ENCODE measurements at regions not wholly inside any gene's neighbourhood (a gene's known extent, or its start where the extent isn't known, plus 50 kb on each side); places are given as distances from the start of the nearest gene placed in this dataset.
"Not testable (repeated sequence)": the region's sequence is repeated elsewhere in the genome, so short reads cannot be mapped to it uniquely, and the experiment has no call there.

DNA sequence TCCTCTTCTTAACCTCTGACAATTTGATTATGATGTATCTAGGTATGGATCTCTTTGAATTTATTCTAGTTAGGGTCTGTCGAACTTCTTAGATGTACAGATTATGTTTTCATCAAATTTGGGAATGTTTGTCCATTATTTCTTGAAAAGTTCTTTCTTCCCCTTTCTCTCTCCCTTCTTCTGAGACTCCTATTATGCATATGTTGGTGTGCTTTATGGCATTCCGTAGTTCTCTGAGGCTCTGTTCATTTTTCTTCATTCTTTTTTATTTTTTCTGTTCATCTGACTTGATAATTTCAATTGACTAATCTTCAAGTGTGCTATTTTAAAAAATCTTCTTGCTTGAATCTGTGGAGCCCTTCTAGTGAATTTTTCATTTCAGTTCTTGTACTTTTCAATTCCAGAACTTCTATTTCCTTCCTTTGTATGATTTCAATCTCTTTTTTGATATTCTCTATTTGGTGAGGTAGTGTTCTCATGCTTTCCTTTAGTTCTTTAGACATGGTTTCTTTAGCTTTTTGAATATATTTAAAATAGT, 79.8 kb downstream of the TMEM270 start:
- H3K36me3 ChIP-seq (ENCODE audit: insufficient read depth, low read length), result no peaks in the 10 kb centered on the region
- H3K27me3 ChIP-seq (ENCODE audit: control insufficient read depth, insufficient read depth, low read length), result no peaks in the 10 kb centered on the region
- H3K4me2 ChIP-seq (ENCODE audit: low read length), result no peak overlapping the region
- no peak overlapping the region for H3K4me3 ChIP-seq (ENCODE audit: low read length)
- H3K9ac ChIP-seq (ENCODE audit: low read depth, low read length), result no peak overlapping the region
- H3K9me3 ChIP-seq (replicated peaks; ENCODE audit: low read length), result no peaks in the 10 kb centered on the region
- peaks cover 8% of the 10 kb centered on the region for H3K4me1 ChIP-seq (ENCODE audit: control insufficient read depth, insufficient read depth, low read length)

- Histone ChIP-seq H3K36me3 (ENCODE audit: insufficient read depth, low read length) (no peaks in the 10 kb centered on the region), H3K4me2 (ENCODE audit: low read length) (no peak overlapping the region), H3K4me1 (ENCODE audit: control insufficient read depth, insufficient read depth, low read length) (peaks cover 8% of the 10 kb centered on the region), H3K9me3 (replicated peaks; ENCODE audit: low read length) (no peaks in the 10 kb centered on the region), H3K4me3 (ENCODE audit: low read length) (no peak overlapping the region), H3K9ac (ENCODE audit: low read depth, low read length) (no peak overlapping the region), H3K27me3 (ENCODE audit: control insufficient read depth, insufficient read depth, low read length) (no peaks in the 10 kb centered on the region)
Observed at GRCh38 chr7:73941836-73942551, 81.0 kb downstream of the TMEM270 start.

- peaks cover 13% of the 10 kb centered on the region for H3K9me3 ChIP-seq (replicated peaks; ENCODE audit: low read length)
- H3K27me3 ChIP-seq (ENCODE audit: control insufficient read depth, insufficient read depth, low read length), result no peaks in the 10 kb centered on the region
- H3K9ac ChIP-seq (ENCODE audit: low read depth, low read length), result no peak overlapping the region
- no peak overlapping the region for H3K4me2 ChIP-seq (ENCODE audit: low read length)
- H3K4me3 ChIP-seq (ENCODE audit: low read length), result no peak overlapping the region
- H3K4me1 ChIP-seq (ENCODE audit: control insufficient read depth, insufficient read depth, low read length), result peaks cover 8% of the 10 kb centered on the region
- no peaks in the 10 kb centered on the region for H3K36me3 ChIP-seq (ENCODE audit: insufficient read depth, low read length)
Observed at GRCh38 chr7:73945022-73945421, 83.0 kb upstream of the ELN start.

- Histone ChIP-seq H3K4me1 (ENCODE audit: control insufficient read depth, insufficient read depth, low read length) (no peaks in the 10 kb centered on the region), H3K27me3 (ENCODE audit: control insufficient read depth, insufficient read depth, low read length) (peaks cover 4% of the 10 kb centered on the region), H3K9ac (ENCODE audit: low read depth, low read length) (no peak overlapping the region), H3K36me3 (ENCODE audit: insufficient read depth, low read length) (no peaks in the 10 kb centered on the region), H3K9me3 (replicated peaks; ENCODE audit: low read length) (peaks cover 13% of the 10 kb centered on the region), H3K4me2 (ENCODE audit: low read length) (no peak overlapping the region), H3K4me3 (ENCODE audit: low read length) (no peak overlapping the region)
Observed at GRCh38 chr7:73948287-73948686, 79.7 kb upstream of the ELN start.

DNA sequence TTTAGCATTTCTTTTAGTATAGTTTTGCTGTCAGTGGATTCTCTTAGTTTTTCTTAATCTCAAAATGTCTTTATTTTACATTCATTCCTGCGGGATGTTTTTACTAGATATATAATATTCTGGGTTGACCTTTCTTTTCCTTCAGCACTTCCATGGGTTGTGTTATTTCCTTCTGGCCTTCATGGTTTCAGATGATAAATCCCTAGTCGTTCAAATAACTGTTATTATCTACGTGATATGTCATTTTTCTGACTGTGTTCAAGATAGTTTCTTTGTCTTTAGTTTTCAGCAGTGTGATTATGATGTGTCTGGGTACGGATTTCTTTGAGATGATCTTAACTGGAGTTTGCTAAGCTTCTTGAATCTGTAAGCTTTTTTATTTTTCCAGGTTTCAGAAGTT, 75.7 kb upstream of the ELN start:
- Histone ChIP-seq H3K27me3 (ENCODE audit: control insufficient read depth, insufficient read depth, low read length) (peaks cover 15% of the 10 kb centered on the region), H3K4me2 (ENCODE audit: low read length) (no peak overlapping the region), H3K9me3 (replicated peaks; ENCODE audit: low read length) (peaks cover 13% of the 10 kb centered on the region), H3K4me3 (ENCODE audit: low read length) (no peak overlapping the region), H3K36me3 (ENCODE audit: insufficient read depth, low read length) (no peaks in the 10 kb centered on the region), H3K9ac (ENCODE audit: low read depth, low read length) (no peak overlapping the region), H3K4me1 (ENCODE audit: control insufficient read depth, insufficient read depth, low read length) (no peaks in the 10 kb centered on the region)

GRCh38 chr7:73954181-73954580, 73.8 kb upstream of the ELN start:
- H3K9me3 ChIP-seq (replicated peaks; ENCODE audit: low read length), result peaks cover 3% of the 10 kb centered on the region

GRCh38 chr7:73954861-73955260, 73.1 kb upstream of the ELN start:
- Histone ChIP-seq H3K9me3 (replicated peaks; ENCODE audit: low read length) (no peaks in the 10 kb centered on the region), H3K4me3 (ENCODE audit: low read length) (no peak overlapping the region), H3K27me3 (ENCODE audit: control insufficient read depth, insufficient read depth, low read length) (peaks cover 15% of the 10 kb centered on the region), H3K4me1 (ENCODE audit: control insufficient read depth, insufficient read depth, low read length) (no peaks in the 10 kb centered on the region), H3K36me3 (ENCODE audit: insufficient read depth, low read length) (no peaks in the 10 kb centered on the region), H3K9ac (ENCODE audit: low read depth, low read length) (no peak overlapping the region), H3K4me2 (ENCODE audit: low read length) (no peak overlapping the region)

More at GRCh38 chr7:73954181-73954580, 73.8 kb upstream of the ELN start:
- H3K27me3 ChIP-seq (ENCODE audit: control insufficient read depth, insufficient read depth, low read length), result peaks cover 15% of the 10 kb centered on the region
- no peak overlapping the region for H3K4me2 ChIP-seq (ENCODE audit: low read length)
- H3K4me3 ChIP-seq (ENCODE audit: low read length), result no peak overlapping the region
- no peaks in the 10 kb centered on the region for H3K4me1 ChIP-seq (ENCODE audit: control insufficient read depth, insufficient read depth, low read length)
- no peaks in the 10 kb centered on the region for H3K36me3 ChIP-seq (ENCODE audit: insufficient read depth, low read length)
- H3K9ac ChIP-seq (ENCODE audit: low read depth, low read length), result no peak overlapping the region

- H3K4me2 ChIP-seq (ENCODE audit: low read length), result no peak overlapping the region
- H3K36me3 ChIP-seq (ENCODE audit: insufficient read depth, low read length), result no peaks in the 10 kb centered on the region
- H3K27me3 ChIP-seq (ENCODE audit: control insufficient read depth, insufficient read depth, low read length), result peaks cover 9% of the 10 kb centered on the region
- peaks cover 2% of the 10 kb centered on the region for H3K9me3 ChIP-seq (replicated peaks; ENCODE audit: low read length)
- no peaks in the 10 kb centered on the region for H3K4me1 ChIP-seq (ENCODE audit: control insufficient read depth, insufficient read depth, low read length)
- H3K4me3 ChIP-seq (ENCODE audit: low read length), result no peak overlapping the region
- H3K9ac ChIP-seq (ENCODE audit: low read depth, low read length), result no peak overlapping the region
Observed at GRCh38 chr7:73960548-73960947, 67.4 kb upstream of the ELN start.

DNA sequence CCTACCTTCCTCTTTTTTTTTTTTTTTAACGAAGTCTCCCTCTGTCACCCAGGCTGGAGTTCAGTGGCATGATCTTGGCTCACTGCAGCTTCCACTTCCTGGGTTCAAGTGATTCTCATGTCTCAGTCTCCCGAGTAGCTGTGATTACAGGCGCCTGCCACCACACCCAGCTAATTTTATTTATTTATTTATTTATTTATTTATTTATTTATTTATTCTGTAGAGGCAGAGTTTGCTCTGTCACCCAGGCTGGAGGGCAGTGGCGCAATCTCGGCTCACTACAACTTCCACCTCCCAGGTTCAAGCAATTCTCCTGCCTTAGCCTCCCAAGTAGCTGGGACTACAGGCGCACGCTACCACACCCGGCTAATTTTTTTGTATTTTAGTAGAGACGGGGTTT, 66.0 kb upstream of the ELN start:
- not testable (repeated sequence) for H3K36me3 ChIP-seq (ENCODE audit: insufficient read depth, low read length); H3K27me3 ChIP-seq (ENCODE audit: control insufficient read depth, insufficient read depth, low read length); H3K4me1 ChIP-seq (ENCODE audit: control insufficient read depth, insufficient read depth, low read length); H3K9me3 ChIP-seq (replicated peaks; ENCODE audit: low read length); H3K4me3 ChIP-seq (ENCODE audit: low read length); H3K4me2 ChIP-seq (ENCODE audit: low read length); H3K9ac ChIP-seq (ENCODE audit: low read depth, low read length)

- Histone ChIP-seq H3K4me1 (ENCODE audit: control insufficient read depth, insufficient read depth, low read length) (no peaks in the 10 kb centered on the region), H3K27me3 (ENCODE audit: control insufficient read depth, insufficient read depth, low read length) (peaks cover 9% of the 10 kb centered on the region), H3K9ac (ENCODE audit: low read depth, low read length) (no peak overlapping the region), H3K36me3 (ENCODE audit: insufficient read depth, low read length) (no peaks in the 10 kb centered on the region), H3K9me3 (replicated peaks; ENCODE audit: low read length) (peaks cover 2% of the 10 kb centered on the region), H3K4me2 (ENCODE audit: low read length) (no peak overlapping the region), H3K4me3 (ENCODE audit: low read length) (no peak overlapping the region)
Observed at GRCh38 chr7:73963252-73963822, 64.6 kb upstream of the ELN start.

DNA sequence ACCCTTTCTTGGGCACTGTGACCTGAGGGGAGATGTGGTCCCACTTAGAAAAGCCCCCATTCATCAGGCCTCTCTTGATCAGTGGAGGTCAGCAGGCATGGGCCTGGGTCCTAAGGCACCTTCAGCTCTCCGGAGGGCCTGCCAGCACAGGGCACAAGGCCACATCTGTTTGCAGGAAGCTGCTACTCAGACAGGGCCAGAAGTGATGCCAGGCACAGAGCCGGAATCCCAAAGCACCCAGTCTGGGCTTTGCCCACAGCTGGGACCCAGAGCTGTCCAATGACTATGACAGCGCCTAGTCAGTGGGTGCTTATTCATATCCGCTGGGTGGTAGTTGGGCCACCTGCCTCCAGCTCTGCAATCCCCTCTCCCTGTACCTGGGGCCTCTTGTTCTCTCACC, 63.2 kb upstream of the ELN start:
- H3K9me3 ChIP-seq (replicated peaks; ENCODE audit: low read length), result peaks cover 2% of the 10 kb centered on the region
- H3K27me3 ChIP-seq (ENCODE audit: control insufficient read depth, insufficient read depth, low read length), result peaks cover 9% of the 10 kb centered on the region

More for the DNA sequence above, 63.2 kb upstream of the ELN start:
- Histone ChIP-seq H3K36me3 (ENCODE audit: insufficient read depth, low read length) (no peaks in the 10 kb centered on the region), H3K4me1 (ENCODE audit: control insufficient read depth, insufficient read depth, low read length) (no peaks in the 10 kb centered on the region), H3K9ac (ENCODE audit: low read depth, low read length) (no peak overlapping the region), H3K4me2 (ENCODE audit: low read length) (no peak overlapping the region), H3K4me3 (ENCODE audit: low read length) (no peak overlapping the region)
